Calu3 (cell line): ENCODE measurements at regions not wholly inside any gene's neighbourhood (a gene's known extent, or its start where the extent isn't known, plus 50 kb on each side); places are given as distances from the start of the nearest gene placed in this dataset.
"Not testable (repeated sequence)": the region's sequence is repeated elsewhere in the genome, so short reads cannot be mapped to it uniquely, and the experiment has no call there.

ENCODE experiments used
- BruUV-seq: library from RNA; stranded (reverse); fragments of 400-500 nt; replicated peaks from 2 replicates; lab custom pipeline; 2021; lab: Mats Ljungman, UMichigan
- CTCF ChIA-PET: fragments of 300-600 bp; sonication (Branson Sonifier 250); formaldehyde crosslinking; loops from one replicate; lab custom pipeline; 2022; ENCODE audit warnings: antibody characterized with exemption; lab: Charles Lee
- DNase-seq: peaks from one replicate; pipeline ENCODE4 v3.0.0; 2022
- H3K27ac Mint-ChIP-seq: one replicate; pipeline ENCODE4 v1.8.0; 2022; ENCODE audit warnings: mixed read lengths; ENCODE audit not compliant: unreplicated experiment
- H3K27me3 Mint-ChIP-seq: one replicate; pipeline ENCODE4 v1.8.0; 2022; ENCODE audit warnings: mixed read lengths; ENCODE audit not compliant: unreplicated experiment
- H3K36me3 Mint-ChIP-seq: one replicate; pipeline ENCODE4 v1.8.0; 2022; ENCODE audit warnings: mild to moderate bottlenecking, moderate library complexity, mixed read lengths; ENCODE audit not compliant: insufficient read depth, unreplicated experiment
- H3K4me1 Mint-ChIP-seq: one replicate; pipeline ENCODE4 v1.8.0; 2022; ENCODE audit warnings: mild to moderate bottlenecking, low read depth, mixed read lengths; ENCODE audit not compliant: unreplicated experiment
- H3K4me3 Mint-ChIP-seq: one replicate; pipeline ENCODE4 v1.8.0; 2022; ENCODE audit warnings: mild to moderate bottlenecking, low read depth, moderate library complexity, mixed read lengths; ENCODE audit not compliant: unreplicated experiment
- H3K9me3 Mint-ChIP-seq: one replicate; pipeline ENCODE4 v1.8.0; 2022; ENCODE audit warnings: low read depth, mixed read lengths; ENCODE audit not compliant: unreplicated experiment
- CTCF ChIP-seq: fragments of 200-600 bp; IDR thresholded peaks from one replicate; pipeline ENCODE4 v1.8.0; 2022; ENCODE audit warnings: antibody characterized with exemption; ENCODE audit not compliant: unreplicated experiment
- intact Hi-C: fragments of 100-400 bp; cut with micrococcal nuclease; formaldehyde crosslinking; loops from one replicate; pipeline ENCODE4 v1.10.0; 2022; ENCODE audit not compliant: unreplicated experiment

- Mint-ChIP-seq H3K27me3 (no peaks in the 10 kb centered on the region), H3K27ac (peak overlapping the region; percentile 45), H3K4me3 (peak overlapping the region; percentile 56), H3K4me1 (peaks cover 16% of the 10 kb centered on the region), H3K9me3 (no peaks in the 10 kb centered on the region), H3K36me3 (no peaks in the 10 kb centered on the region)
- DNase-seq = no peak
- TF ChIP-seq CTCF = no peak
- intact Hi-C loops = loop anchor here (2.0 kb wide), 1 partner anchor 54 kb away; no protein-coding TSS in a partner anchor
- no TSS peak for BruUV-seq
- CTCF ChIA-PET = interaction anchor here (0.7 to 0.9 kb wide), 3 partner anchors 15 to 1735 kb away, joined by 4 to 7 read pairs (median 4); no protein-coding TSS in a partner anchor
These were observed 244.8 kb downstream of the MPDZ start for GRCh38 chr9:13034694-13035002.

DNA sequence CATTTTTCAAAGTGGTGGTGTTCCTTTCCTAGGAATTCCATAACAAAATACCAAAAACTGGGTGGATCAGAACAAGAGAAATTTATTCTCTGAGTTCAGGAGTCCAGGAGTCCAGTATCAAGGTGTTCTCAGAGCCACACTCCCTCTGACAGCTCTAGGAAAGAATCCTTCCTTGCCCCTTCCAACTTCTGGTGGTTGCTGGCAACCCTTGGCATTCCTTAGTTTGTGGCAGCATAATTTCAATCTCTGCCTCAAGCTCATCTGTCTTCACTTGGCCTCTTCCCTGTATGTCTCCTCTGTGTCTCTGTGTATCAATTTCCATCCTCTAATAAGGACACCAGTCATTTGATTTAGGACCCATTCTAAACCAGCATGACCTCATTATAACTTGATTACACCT is 243.7 kb downstream of the MPDZ start:
- Mint-ChIP-seq H3K36me3 (no peaks in the 10 kb centered on the region), H3K27me3 (no peaks in the 10 kb centered on the region), H3K9me3 (no peaks in the 10 kb centered on the region), H3K27ac (no peak overlapping the region), H3K4me3 (no peak overlapping the region), H3K4me1 (peaks cover 16% of the 10 kb centered on the region)
- CTCF ChIA-PET = no interaction called here
- no peak for TF ChIP-seq CTCF
- no TSS peak for BruUV-seq
- intact Hi-C loops = loop anchor here (2.0 kb wide), 1 partner anchor 53 kb away; no protein-coding TSS in a partner anchor
- DNase-seq = no peak

- H3K36me3 Mint-ChIP-seq, H3K27ac Mint-ChIP-seq, CTCF ChIA-PET, DNase-seq, H3K27me3 Mint-ChIP-seq, intact Hi-C loops, H3K4me3 Mint-ChIP-seq, H3K9me3 Mint-ChIP-seq, BruUV-seq: not testable (repeated sequence)
- H3K4me1 Mint-ChIP-seq = peaks cover 16% of the 10 kb centered on the region
These were observed 241.7 kb downstream of the MPDZ start for GRCh38 chr9:13037808-13038207.

DNA sequence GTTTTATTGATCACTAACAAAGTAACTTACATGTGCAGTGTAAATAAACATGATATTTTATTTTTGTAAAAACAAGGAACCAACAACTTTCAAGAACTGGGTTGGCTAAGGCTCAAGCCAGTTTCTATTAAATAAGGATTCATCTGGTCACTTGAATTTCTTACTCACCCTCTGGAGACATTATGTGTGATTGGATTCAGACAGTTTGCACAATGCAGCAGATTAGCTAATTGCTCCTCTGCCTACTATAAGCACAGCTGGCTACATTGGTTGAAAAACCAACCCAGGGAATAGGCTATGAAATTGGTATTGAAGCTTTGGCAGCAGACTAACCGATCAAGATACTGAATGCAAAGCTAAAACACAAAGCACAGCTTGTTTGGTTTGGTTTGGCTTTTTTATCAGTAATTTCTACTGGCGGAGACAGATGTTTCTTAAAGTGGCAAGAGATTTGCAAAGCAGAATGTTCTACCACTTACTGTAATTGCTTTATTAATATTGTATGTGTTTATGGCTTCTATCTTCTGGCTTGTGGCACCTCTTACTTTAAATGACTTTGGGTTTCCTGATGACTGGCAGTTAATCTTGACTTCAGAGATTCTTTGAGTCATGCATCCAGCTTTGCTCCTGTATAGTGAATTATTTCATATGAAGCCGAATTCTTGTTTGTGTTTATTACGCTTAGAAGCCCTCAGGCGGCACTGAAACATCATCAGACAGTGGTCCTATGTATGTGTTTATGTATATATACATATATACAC is 231.5 kb downstream of the MPDZ start:
- TF ChIP-seq CTCF = no peak
- BruUV-seq = no TSS peak
- intact Hi-C loops = no loop called here
- Mint-ChIP-seq H3K27me3 (peaks cover 14% of the 10 kb centered on the region), H3K27ac (no peak overlapping the region), H3K36me3 (no peaks in the 10 kb centered on the region), H3K9me3 (no peaks in the 10 kb centered on the region), H3K4me3 (no peak overlapping the region), H3K4me1 (no peaks in the 10 kb centered on the region)
- DNase-seq = no peak
- CTCF ChIA-PET = interaction anchor here (0.6 kb wide), 1 partner anchor 66 kb away, joined by 3 read pairs; no protein-coding TSS in a partner anchor

GRCh38 chr9:13049223-13049622 is 230.3 kb downstream of the MPDZ start:
- CTCF ChIA-PET = no interaction called here
- no TSS peak for BruUV-seq
- Mint-ChIP-seq H3K27ac (no peak overlapping the region), H3K4me3 (no peak overlapping the region), H3K36me3 (no peaks in the 10 kb centered on the region), H3K9me3 (no peaks in the 10 kb centered on the region), H3K27me3 (peaks cover 26% of the 10 kb centered on the region), H3K4me1 (no peaks in the 10 kb centered on the region)
- no peak for DNase-seq
- intact Hi-C loops = no loop called here
- no peak for TF ChIP-seq CTCF
